OCI-LY3 (cell line): ENCODE measurements at regions not wholly inside any gene's neighbourhood (a gene's known extent, or its start where the extent isn't known, plus 50 kb on each side); places are given as distances from the start of the nearest gene placed in this dataset.

ENCODE experiments used
- CTCF ChIP-seq: fragments of 200-600, 300-600 bp; sonication (generic); IDR thresholded peaks from 2 replicates; pipeline ENCODE4 v1.5.1; 2014; ENCODE audit warnings: antibody characterized with exemption, low read length, low read depth
- EZH2phosphoT487 ChIP-seq: fragments of 200-600 bp; shearing (Covaris generic); IDR thresholded peaks from 2 replicates; pipeline ENCODE4 v1.6.1; 2018; ENCODE audit warnings: antibody characterized with exemption, mixed run types, low read depth

- TF ChIP-seq CTCF (no peak), EZH2phosphoT487 (no peak)
These were observed 701.2 kb upstream of the TBX3 start for GRCh38 chr12:115385141-115385540.
